OCI-LY7 (cell line): ENCODE measurements at regions not wholly inside any gene's neighbourhood (a gene's known extent, or its start where the extent isn't known, plus 50 kb on each side); places are given as distances from the start of the nearest gene placed in this dataset.
"Not testable (repeated sequence)": the region's sequence is repeated elsewhere in the genome, so short reads cannot be mapped to it uniquely, and the experiment has no call there.

Experiments used
- CTCF ChIP-seq: fragments of 200-600 bp; sonication (generic); conservative IDR thresholded peaks from 2 replicates; pipeline ENCODE4 v1.5.1; 2014; ENCODE audit warnings: mild to moderate bottlenecking, antibody characterized with exemption, low read length, moderate library complexity, mixed read lengths
- EZH2phosphoT487 ChIP-seq: fragments of 200-600 bp; sonication (generic); IDR thresholded peaks from 2 replicates; pipeline ENCODE4 v1.6.1; 2018; ENCODE audit warnings: low read depth, borderline replicate concordance, mild to moderate bottlenecking, mixed run types, antibody characterized with exemption, low read length, moderate library complexity, mixed read lengths

- TF ChIP-seq EZH2phosphoT487, CTCF: not testable (repeated sequence)
These were observed 5506.2 kb upstream of the TPTE start for GRCh38 chr21:5015187-5015586.
